BJ (cell line): ENCODE measurements at regions not wholly inside any gene's neighbourhood (a gene's known extent, or its start where the extent isn't known, plus 50 kb on each side); places are given as distances from the start of the nearest gene placed in this dataset.
"Not testable (repeated sequence)": the region's sequence is repeated elsewhere in the genome, so short reads cannot be mapped to it uniquely, and the experiment has no call there.

Source experiments
- CTCF ChIA-PET: fragments of 350-600 bp; formaldehyde crosslinking; extraction: SDS; loops from one replicate; lab custom pipeline; 2021; ENCODE audit warnings: antibody characterized with exemption, inconsistent platforms; lab: Yijun Ruan, JAX
- POLR2A ChIA-PET: fragments of 300-600 bp; sonication (Branson Sonifier 250); formaldehyde crosslinking; extraction: SDS; loops from one replicate; lab custom pipeline; 2021; ENCODE audit warnings: antibody characterized with exemption; lab: Charles Lee
- DNase-seq: peaks from one replicate; pipeline ENCODE4 v3.0.0-alpha.2; 2011; ENCODE audit warnings: low read depth
- H3K27me3 ChIP-seq: 2 replicates; pipeline ENCODE4 v1.6.0; 2011; ENCODE audit warnings: low read length; ENCODE audit not compliant: control insufficient read depth, insufficient read depth
- H3K36me3 ChIP-seq: 2 replicates; pipeline ENCODE4 v1.5.1; 2011; ENCODE audit warnings: low read length; ENCODE audit not compliant: control insufficient read depth, insufficient read depth
- H3K4me3 ChIP-seq: 2 replicates; pipeline ENCODE4 v1.5.1; 2011; ENCODE audit warnings: low read depth, mild to moderate bottlenecking, control low read depth, low read length
- TF ChIP-seq, protein P1 (sequence below): IDR thresholded peaks from 2 replicates; pipeline ENCODE4 v1.5.1; 2011; ENCODE audit warnings: low read depth, mild to moderate bottlenecking, control low read depth, inconsistent platforms, low read length, moderate library complexity; ENCODE audit not compliant: insufficient read depth

DNA sequence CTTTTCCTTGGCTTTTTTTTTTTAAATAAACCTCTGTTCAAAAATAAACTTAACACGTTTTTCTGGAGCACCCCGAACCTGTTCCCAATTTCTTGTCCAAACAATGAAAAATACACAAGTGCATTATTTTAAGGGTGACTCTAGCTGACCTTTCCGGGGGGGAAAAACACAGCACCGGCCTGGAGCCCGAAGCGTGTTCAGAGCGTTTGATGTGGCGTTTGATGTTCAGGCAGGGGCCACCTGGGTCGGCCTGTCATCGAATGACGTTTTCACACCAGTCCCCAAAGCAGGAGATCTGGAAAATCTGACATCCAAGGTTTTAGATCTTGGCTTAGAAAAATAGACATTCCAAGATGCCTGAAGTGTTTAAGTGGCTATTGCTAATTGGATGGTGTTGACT is 282.1 kb downstream of the SHOX start:
- POLR2A ChIA-PET: no interaction called here
- Histone ChIP-seq H3K36me3 (no peaks in the 10 kb centered on the region), H3K27me3 (no peaks in the 10 kb centered on the region), H3K4me3 (no peak overlapping the region)
- TF ChIP-seq, protein P1, sequence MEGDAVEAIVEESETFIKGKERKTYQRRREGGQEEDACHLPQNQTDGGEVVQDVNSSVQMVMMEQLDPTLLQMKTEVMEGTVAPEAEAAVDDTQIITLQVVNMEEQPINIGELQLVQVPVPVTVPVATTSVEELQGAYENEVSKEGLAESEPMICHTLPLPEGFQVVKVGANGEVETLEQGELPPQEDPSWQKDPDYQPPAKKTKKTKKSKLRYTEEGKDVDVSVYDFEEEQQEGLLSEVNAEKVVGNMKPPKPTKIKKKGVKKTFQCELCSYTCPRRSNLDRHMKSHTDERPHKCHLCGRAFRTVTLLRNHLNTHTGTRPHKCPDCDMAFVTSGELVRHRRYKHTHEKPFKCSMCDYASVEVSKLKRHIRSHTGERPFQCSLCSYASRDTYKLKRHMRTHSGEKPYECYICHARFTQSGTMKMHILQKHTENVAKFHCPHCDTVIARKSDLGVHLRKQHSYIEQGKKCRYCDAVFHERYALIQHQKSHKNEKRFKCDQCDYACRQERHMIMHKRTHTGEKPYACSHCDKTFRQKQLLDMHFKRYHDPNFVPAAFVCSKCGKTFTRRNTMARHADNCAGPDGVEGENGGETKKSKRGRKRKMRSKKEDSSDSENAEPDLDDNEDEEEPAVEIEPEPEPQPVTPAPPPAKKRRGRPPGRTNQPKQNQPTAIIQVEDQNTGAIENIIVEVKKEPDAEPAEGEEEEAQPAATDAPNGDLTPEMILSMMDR: no peak
- CTCF ChIA-PET: no interaction called here
- no peak for DNase-seq

- DNase-seq, POLR2A ChIA-PET, CTCF ChIA-PET: not testable (repeated sequence)
Measured at GRCh38 chrX:909068-909467, 278.5 kb downstream of the SHOX start.

DNA sequence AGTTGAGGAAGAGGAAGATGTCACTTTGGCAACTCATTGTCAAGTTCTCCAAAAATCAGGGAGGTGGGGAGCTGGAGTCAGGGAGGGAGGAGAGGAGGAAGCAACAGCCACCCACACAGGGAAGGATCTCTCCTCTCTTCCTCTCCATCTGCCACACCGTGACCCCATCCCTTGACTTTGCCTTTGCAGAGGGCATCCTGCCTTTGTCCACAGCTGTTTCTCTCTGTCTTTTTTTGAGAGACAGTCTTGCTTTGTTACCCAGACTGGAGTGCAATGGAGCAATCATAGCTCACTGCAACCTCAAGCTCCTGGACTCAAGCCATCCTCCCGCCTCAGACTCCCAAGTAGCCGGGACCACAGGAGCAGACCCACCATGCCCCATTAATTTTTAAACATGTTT is 276.0 kb downstream of the SHOX start:
- ChIA-PET CTCF (no interaction called here), POLR2A (no interaction called here)
- no peak for DNase-seq
- Histone ChIP-seq H3K36me3 (no peaks in the 10 kb centered on the region), H3K4me3 (no peak overlapping the region), H3K27me3 (no peaks in the 10 kb centered on the region)
- TF ChIP-seq, protein P1: no peak

More at GRCh38 chrX:909068-909467, 278.5 kb downstream of the SHOX start:
- not testable (repeated sequence) for H3K36me3 ChIP-seq, H3K27me3 ChIP-seq, H3K4me3 ChIP-seq

- CTCF ChIA-PET: no interaction called here
- POLR2A ChIA-PET: no interaction called here
- H3K36me3 ChIP-seq: no peaks in the 10 kb centered on the region
- peak; percentile 38 for DNase-seq
- TF ChIP-seq, protein P1: no peak
- H3K4me3 ChIP-seq: no peak overlapping the region
- H3K27me3 ChIP-seq: no peaks in the 10 kb centered on the region
Measured at GRCh38 chrX:905848-906566, 275.4 kb downstream of the SHOX start.

GRCh38 chrX:903116-903515 is 272.5 kb downstream of the SHOX start:
- TF ChIP-seq, protein P1: no peak
- ChIA-PET CTCF (no interaction called here), POLR2A (no interaction called here)
- H3K4me3 ChIP-seq: no peak overlapping the region
- DNase-seq: peak; percentile 35
- no peaks in the 10 kb centered on the region; the same call in 1 of the 2 replicates for H3K27me3 ChIP-seq
- no peaks in the 10 kb centered on the region for H3K36me3 ChIP-seq

DNA sequence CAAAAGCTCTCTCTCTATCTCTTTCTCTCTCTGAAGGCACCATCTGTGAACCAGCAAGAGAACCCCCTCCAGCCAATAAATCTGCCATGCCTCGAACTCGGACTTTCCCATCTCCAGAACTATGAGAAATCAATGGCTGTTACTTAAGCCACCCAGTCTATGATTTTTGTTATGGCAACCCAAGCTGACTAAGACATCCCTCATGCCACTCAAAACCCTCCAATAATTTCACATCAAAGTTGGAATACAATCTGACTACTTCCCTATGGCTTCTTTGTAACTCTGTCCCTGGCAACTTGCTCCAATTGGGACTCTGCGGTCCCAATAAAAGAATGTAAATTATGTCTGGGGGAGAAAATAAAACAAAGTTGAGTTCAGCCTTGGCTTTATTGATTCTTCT is 265.7 kb downstream of the SHOX start:
- ChIA-PET POLR2A (no interaction called here), CTCF (no interaction called here)
- DNase-seq: no peak
- no peaks in the 10 kb centered on the region; the same call in 1 of the 2 replicates for H3K27me3 ChIP-seq
- H3K4me3 ChIP-seq: no peak overlapping the region
- no peaks in the 10 kb centered on the region for H3K36me3 ChIP-seq
- TF ChIP-seq, protein P1: no peak
